ENCODE measurements at regions not wholly inside any gene's neighbourhood (a gene's known extent, or its start where the extent isn't known, plus 50 kb on each side); places are given as distances from the start of the nearest gene placed in this dataset.
"Not testable (repeated sequence)": the region's sequence is repeated elsewhere in the genome, so short reads cannot be mapped to it uniquely, and the experiment has no call there.

GRCh38 chr13:28607187-28607955 lies 51.6 kb upstream of the POMP start:
- Histone ChIP-seq H3K27ac (no peak overlapping the region), H3K4me3 (no peak overlapping the region)

GRCh38 chr13:28606466-28606865 lies 52.5 kb upstream of the POMP start:
- no peak overlapping the region for H3K4me3 ChIP-seq
- no peak overlapping the region for H3K27ac ChIP-seq

DNA sequence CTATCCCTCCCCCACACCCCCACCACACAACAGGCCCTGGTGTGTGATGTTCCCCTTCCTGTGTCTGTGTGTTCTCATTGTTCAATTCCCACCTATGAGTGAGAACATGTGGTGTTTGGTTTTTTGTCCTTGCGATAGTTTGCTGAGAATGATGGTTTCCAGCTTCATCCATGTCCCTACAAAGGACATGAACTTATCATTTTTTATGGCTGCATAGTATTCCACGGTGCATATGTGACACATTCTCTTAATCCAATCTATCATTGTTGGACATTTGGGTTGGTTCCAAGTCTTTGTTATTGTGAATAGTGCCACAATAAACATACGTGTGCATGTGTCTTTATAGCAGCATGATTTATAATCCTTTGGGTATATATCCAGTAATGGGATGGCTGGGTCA lies 53.8 kb upstream of the POMP start:
- not testable (repeated sequence) for H3K4me3 ChIP-seq, H3K27ac ChIP-seq

DNA sequence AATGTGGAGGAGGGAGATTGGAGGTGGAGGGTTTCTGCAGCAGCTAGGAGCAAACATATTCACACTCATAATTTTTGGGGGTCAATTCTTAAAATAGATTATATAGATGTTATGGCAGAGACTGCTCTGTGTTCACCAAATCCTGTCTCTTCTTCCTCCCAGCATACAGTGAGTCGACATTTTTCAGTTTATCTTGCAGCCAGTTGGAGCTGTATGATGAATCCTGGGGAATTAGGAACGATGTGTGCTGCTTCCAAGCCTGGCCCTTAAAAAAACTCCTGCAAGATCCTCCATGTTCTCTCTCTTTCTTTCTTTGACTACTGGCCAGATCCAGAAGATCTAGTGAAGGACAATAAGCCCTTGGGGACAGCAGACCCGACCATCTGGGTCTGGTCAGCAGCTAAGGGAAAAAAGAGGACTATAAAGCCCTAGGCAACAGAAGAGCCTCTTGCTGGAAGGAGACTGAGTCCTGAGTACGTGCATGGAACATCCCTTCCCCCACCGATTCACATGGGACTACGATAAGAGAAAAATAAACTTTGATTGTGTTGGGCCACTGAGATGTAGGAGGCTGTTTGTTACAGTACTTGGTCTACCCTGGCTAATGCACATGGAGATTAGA lies 55.8 kb upstream of the POMP start:
- Histone ChIP-seq H3K27ac (no peak overlapping the region), H3K4me3 (no peak overlapping the region)

- Histone ChIP-seq H3K27ac (no peak overlapping the region), H3K4me3 (no peak overlapping the region)
Observed at GRCh38 chr13:28602580-28602979, 56.4 kb upstream of the POMP start.

GRCh38 chr13:28601581-28601980 lies 57.3 kb upstream of the POMP start:
- Histone ChIP-seq H3K4me3 (no peak overlapping the region), H3K27ac (no peak overlapping the region)

DNA sequence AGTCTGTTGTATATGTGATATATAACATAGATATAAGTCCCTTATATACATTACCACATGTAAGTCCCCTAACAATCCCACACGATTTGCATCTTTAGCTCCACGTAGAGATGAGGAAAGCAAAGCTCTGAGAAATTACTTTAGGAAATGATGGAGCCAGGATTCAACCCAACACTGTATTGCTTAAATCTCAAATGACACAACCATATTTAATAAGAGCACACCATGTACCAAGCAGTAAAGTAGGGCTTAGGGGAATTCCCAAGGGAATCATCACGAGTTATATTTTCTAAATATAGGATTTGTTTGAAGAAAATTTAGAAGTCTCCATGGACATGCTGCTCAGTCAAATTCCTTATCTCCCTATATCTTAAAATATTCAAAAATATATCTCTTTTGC lies 61.3 kb upstream of the POMP start:
- no peak overlapping the region for H3K4me3 ChIP-seq
- no peak overlapping the region for H3K27ac ChIP-seq

- H3K27ac ChIP-seq: no peak overlapping the region
- no peak overlapping the region for H3K4me3 ChIP-seq
Observed at GRCh38 chr13:28590461-28590860, 68.5 kb upstream of the POMP start.

GRCh38 chr13:28588296-28588695 lies 70.6 kb upstream of the POMP start:
- no peak overlapping the region for H3K4me3 ChIP-seq
- no peak overlapping the region for H3K27ac ChIP-seq

- no peak overlapping the region for H3K27ac ChIP-seq
- H3K4me3 ChIP-seq: no peak overlapping the region
Observed at GRCh38 chr13:28587174-28587540, 71.8 kb upstream of the POMP start.

- Histone ChIP-seq H3K4me3 (no peak overlapping the region), H3K27ac (no peak overlapping the region)
Observed at GRCh38 chr13:28586439-28587173, 72.3 kb upstream of the POMP start.

DNA sequence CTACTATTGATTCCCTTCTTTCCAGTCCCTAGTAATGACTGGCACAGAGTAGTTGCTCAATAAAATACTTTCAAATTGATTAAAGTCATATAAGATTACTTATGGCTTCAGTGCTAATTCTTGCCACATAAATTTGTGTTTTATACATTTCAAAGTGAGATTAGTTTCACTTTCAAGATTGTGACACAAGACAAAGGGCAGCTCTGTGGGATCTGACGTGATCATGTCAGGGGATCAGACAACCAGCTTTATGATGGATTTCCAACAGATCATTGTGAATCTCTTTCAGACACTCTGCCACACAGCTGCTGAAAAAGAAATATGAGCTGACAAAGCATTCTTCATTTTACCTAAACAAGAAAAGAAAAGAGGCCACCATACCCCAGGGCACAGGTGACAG lies 73.4 kb upstream of the POMP start:
- Histone ChIP-seq H3K4me3 (no peak overlapping the region), H3K27ac (no peak overlapping the region)

DNA sequence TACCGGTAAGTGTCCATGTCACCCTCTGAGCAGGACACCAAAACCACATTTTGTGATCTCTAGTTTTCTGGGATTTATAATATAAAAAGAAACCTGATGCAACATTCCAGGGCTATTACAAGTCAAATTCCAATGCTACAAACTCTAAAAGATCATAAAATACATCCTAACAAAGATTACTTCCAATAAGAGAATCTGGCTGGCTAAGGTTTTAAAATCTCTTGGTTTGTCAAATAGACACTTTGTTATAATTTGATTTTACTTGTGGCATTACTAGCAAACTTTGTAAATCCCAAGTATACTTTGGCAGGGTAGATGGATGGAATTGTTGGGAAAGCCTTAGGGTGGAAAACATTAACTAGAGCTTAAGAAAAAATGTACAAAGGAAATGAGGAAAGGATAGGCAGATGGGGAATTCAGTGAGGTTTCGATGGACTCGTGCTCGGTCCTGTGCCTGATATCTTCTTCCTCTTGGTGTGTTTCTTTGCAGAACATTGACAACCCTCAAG lies 74.0 kb upstream of the POMP start:
- no peak overlapping the region for H3K27ac ChIP-seq

DNA sequence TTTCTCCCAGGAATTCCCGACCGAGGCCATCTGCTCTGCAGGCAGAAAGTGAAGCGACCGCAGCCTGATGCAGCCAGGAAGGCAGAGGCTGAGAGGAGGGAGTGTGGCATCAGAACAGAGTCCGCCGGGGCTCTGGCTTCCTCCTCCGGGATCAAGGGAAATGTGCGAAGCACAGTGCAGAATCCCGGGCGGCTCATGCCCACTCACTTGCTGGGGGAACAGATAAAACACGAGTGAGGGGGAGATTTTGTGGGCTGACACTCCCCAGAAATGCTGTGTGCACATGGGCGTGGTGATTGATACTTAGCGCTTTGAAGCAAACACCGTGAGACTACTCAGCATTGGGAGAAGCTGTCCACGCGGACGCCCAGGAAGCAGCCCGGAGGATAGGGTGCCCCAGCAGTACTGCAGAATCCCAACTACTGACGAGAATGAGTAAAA lies 75.3 kb upstream of the POMP start:
- H3K4me3 ChIP-seq: no peak overlapping the region
- H3K27ac ChIP-seq: no peak overlapping the region

More for the DNA sequence above, 74.0 kb upstream of the POMP start:
- H3K4me3 ChIP-seq: no peak overlapping the region

GRCh38 chr13:28582892-28583240 lies 76.1 kb upstream of the POMP start:
- H3K27ac ChIP-seq: no peak overlapping the region
- no peak overlapping the region for H3K4me3 ChIP-seq

GRCh38 chr13:28582225-28582891 lies 76.6 kb upstream of the POMP start:
- Histone ChIP-seq H3K4me3 (no peak overlapping the region), H3K27ac (no peak overlapping the region)

DNA sequence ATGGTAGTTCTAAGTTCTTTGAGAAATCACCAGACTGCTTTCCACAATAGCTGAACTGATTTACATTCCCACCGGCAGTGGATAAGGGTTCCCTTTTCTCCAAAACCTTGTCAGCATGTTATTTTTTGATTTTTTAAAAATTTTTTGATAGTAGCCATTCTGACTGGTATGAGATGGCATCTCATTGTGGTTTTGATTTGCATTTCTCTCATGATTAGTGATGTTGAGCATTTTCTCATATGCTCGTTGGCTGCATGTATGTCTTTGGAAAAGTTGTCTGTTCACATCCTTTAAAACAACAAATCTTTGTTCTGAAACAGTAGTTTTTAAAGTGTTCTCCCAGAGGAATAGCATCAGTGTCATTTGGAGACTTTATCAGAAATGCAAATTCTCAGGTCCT lies 77.5 kb upstream of the POMP start:
- H3K4me3 ChIP-seq: no peak overlapping the region
- no peak overlapping the region for H3K27ac ChIP-seq

GRCh38 chr13:28579736-28580135 lies 79.2 kb upstream of the POMP start:
- Histone ChIP-seq H3K4me3 (no peak overlapping the region), H3K27ac (no peak overlapping the region)

- Histone ChIP-seq H3K27ac (no peak overlapping the region), H3K4me3 (no peak overlapping the region)
Observed at GRCh38 chr13:28579322-28579721, 79.6 kb upstream of the POMP start.

- Histone ChIP-seq H3K27ac (no peak overlapping the region), H3K4me3 (no peak overlapping the region)
Observed at GRCh38 chr13:28576067-28576466, 81.1 kb upstream of the FLT1 start.

All from skin epidermis (tissue), 12 donors.